HepG2 (cell line): ENCODE measurements at regions not wholly inside any gene's neighbourhood (a gene's known extent, or its start where the extent isn't known, plus 50 kb on each side); places are given as distances from the start of the nearest gene placed in this dataset.

Experiments
- ATF6 ChIP-seq: sonication (generic); formaldehyde crosslinking; conservative IDR thresholded peaks from 2 replicates; pipeline ENCODE4 v1.4.0; 2020; ENCODE audit warnings: missing genetic modification reagents
- IKZF4 ChIP-seq: sonication (generic); formaldehyde crosslinking; IDR thresholded peaks from 2 replicates; pipeline ENCODE4 v1.5.1; 2020; ENCODE audit warnings: borderline replicate concordance, mild to moderate bottlenecking, low read depth, missing genetic modification reagents; ENCODE audit errors: not compliant biosample characterization
- NFE2L2 ChIP-seq: fragments of 150-350 bp; IDR thresholded peaks from 2 replicates; pipeline ENCODE4 v1.6.1; 2014; ENCODE audit warnings: low read length
- NR2F1 ChIP-seq, 2 experiments: fragments of 450-650 bp in 1 of 2; formaldehyde crosslinking in 1 of 2; IDR thresholded peaks; 2 replicates each; pipeline versions ENCODE4 v1.5.0 to v1.6.1; 2016 to 2020; ENCODE audit warnings: mild to moderate bottlenecking in 1 of 2, missing compliant biosample characterization in 1 of 2, missing genetic modification reagents in 1 of 2, moderate library complexity in 1 of 2
- SOX6 ChIP-seq, 2 experiments: fragments of 450-650 bp in 1 of 2; sonication (generic) in 1 of 2; formaldehyde crosslinking in 1 of 2; IDR thresholded peaks; 2 replicates each; pipeline versions ENCODE4 v1.4.0 to v1.6.1; 2017 to 2020; ENCODE audit warnings: antibody characterized with exemption in 1 of 2, mild to moderate bottlenecking in 1 of 2, missing genetic modification reagents in 1 of 2
- TOPORS ChIP-seq: sonication (generic); formaldehyde crosslinking; IDR thresholded peaks from 2 replicates; pipeline ENCODE4 v1.8.0; 2023; ENCODE audit warnings: mild to moderate bottlenecking, missing genetic modification reagents
- ZBTB33 ChIP-seq: sonication (generic); formaldehyde crosslinking; IDR thresholded peaks from 2 replicates; pipeline ENCODE4 v1.4.0; 2020; ENCODE audit warnings: missing genetic modification reagents
- ZNF18 ChIP-seq: sonication (generic); formaldehyde crosslinking; IDR thresholded peaks from 2 replicates; pipeline ENCODE4 v1.8.0; 2022; ENCODE audit warnings: mild to moderate bottlenecking, missing genetic modification reagents; ENCODE audit not compliant: insufficient replicate concordance
- ZNF280D ChIP-seq: sonication (generic); formaldehyde crosslinking; IDR thresholded peaks from 2 replicates; pipeline ENCODE4 v1.5.1; 2020; ENCODE audit warnings: mild to moderate bottlenecking, missing genetic modification reagents

GRCh38 chr21:16243396-16243795 lies 513.6 kb downstream of the USP25 start (continued):
- TF ChIP-seq NFE2L2 (no peak), ZBTB33 (CRISPR knock-in tag) (no peak), SOX6 (IDR thresholded peaks at IDR 0.05) (no peak), SOX6 (CRISPR knock-in tag; IDR thresholded peaks at IDR 0.05) (no peak), IKZF4 (CRISPR knock-in tag) (no peak), NR2F1 (CRISPR knock-in tag; IDR thresholded peaks at IDR 0.05) (no peak), TOPORS (CRISPR knock-in tag) (no peak), ATF6 (no peak), ZNF18 (CRISPR knock-in tag) (no peak), ZNF280D (CRISPR knock-in tag) (no peak)
